A204.1 (cell line): ENCODE measurements at regions not wholly inside any gene's neighbourhood (a gene's known extent, or its start where the extent isn't known, plus 50 kb on each side); places are given as distances from the start of the nearest gene placed in this dataset.

ENCODE experiments used
- FAIRE-seq: peaks from 2 replicates; lab custom pipeline; 2012; peaks lifted over from hg19 to GRCh38; lab: Jason Lieb, UNC

- no peak for FAIRE-seq
Measured at GRCh38 chr4:13181681-13182080, 302.5 kb downstream of the RAB28 start.

GRCh38 chr4:13180701-13181100 lies 303.4 kb downstream of the RAB28 start:
- no peak for FAIRE-seq

GRCh38 chr4:13178621-13179020 lies 305.5 kb downstream of the RAB28 start:
- FAIRE-seq = no peak

GRCh38 chr4:13176741-13177142 lies 307.4 kb downstream of the RAB28 start:
- FAIRE-seq = no peak

- no peak for FAIRE-seq
Measured at GRCh38 chr4:13174926-13175325, 309.2 kb downstream of the RAB28 start.

DNA sequence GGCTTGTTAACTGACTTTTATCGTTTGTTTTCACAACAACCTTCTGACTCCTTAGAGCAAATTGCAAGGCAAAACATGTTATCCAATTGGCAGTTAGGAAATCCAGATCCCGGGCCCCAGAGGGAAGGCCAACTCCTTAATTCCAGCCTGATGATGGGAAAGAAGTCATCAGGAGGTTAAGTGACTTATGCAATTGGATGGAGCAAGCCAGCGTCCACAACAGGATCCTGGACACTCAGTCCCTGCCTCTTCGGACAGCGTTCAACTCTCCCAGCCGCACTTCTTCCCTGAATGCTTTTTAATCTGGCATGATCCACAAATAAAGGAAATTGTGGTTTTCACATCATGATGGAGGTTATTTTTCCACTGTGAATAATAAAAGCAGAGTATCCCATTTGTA lies 310.1 kb downstream of the RAB28 start:
- no peak for FAIRE-seq

DNA sequence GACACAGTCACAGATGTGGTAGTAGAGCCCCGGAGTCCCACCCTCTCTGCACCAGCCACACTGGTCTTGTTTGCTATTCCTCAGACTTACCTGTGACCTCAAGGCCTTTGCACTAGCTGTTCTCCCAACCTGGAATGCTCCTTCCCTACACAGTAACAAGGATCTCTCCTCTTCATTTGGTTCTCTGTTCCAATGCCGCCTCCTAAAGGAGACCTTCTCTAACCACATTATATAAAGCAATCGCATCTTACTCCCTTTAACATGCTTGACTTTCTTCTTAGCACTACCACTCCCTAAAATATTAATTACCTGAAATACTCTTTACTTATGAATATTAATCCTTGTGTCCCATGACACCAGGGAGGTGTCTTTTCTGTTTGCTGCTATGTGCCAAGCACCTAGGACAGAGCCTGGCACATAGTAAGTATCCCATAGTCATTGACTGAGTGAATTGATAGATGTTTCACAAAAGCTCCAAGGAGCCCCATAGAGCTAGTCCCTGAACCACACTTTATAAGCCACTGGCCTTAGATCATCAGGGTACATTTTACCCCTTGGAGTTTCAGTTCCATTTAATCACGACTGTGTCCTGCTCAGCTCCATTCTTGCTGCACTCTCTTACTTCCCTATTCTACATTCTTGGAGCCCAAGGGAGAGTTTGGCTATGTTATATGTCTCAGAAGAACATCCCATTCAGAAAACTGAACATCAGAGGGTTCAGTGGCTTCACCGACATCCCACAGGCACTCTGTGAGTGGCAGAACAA lies 312.7 kb downstream of the RAB28 start:
- no peak for FAIRE-seq

DNA sequence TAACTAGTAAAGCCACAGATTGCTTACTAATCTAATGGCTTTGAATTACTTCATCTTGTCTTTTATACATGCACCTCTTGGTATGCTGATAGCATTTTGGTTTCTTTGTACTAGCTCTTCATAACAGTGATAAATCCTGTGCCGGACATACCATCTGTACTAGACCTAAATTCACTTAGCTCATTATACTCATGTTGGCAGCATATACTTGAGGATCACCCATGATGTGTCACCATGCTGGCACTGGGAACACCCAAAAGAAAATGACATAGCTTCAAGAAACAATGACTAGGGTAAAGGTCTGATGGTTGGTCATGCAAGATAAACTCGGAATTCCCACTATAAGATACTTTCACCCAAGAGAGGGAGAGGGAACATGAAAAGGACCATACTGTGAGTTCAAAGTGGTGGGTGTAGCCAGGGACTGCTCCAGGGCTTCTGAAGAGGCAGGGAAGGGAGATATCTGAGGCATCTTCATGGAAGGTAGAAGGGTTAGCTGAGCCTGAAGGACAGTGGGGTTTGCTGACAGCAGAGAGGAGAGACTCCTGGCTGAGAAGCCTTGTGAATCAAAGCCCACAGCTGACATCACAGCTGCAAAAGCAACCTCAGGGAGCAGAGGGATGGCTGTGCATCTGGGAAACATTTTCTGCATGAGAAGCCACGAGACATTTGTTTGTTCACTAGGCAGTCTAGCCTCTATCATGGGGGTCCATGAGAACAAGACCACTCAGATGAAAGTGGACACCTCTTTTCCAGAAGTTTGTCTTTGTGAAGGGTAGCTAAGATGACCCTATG lies 314.2 kb downstream of the RAB28 start:
- FAIRE-seq = no peak

GRCh38 chr4:13168326-13168725 lies 315.8 kb downstream of the RAB28 start:
- no peak for FAIRE-seq

- FAIRE-seq = no peak
Measured at GRCh38 chr4:13166214-13166613, 317.9 kb downstream of the RAB28 start.

GRCh38 chr4:13164783-13165331 lies 319.3 kb downstream of the RAB28 start:
- no peak for FAIRE-seq

GRCh38 chr4:13162886-13163285 lies 321.3 kb downstream of the RAB28 start:
- no peak for FAIRE-seq

DNA sequence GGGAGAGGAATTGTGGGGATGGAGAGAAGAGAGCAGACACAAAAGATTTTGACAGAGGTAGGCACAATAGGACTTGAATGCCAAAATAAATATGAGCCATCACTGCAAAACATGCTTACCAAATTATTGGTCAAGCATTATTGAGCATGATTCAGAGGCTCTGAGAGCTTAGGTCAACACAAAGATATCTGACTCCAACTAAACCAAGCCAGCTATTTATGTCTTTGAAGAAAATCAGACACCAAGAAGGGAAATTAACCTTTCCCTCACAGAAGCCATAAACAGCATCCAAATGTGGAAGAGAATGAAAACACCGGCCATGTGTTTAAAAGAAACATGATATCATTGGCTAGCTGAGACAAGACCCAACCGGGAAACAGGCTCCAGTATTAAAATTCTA lies 323.2 kb downstream of the RAB28 start:
- FAIRE-seq = no peak

DNA sequence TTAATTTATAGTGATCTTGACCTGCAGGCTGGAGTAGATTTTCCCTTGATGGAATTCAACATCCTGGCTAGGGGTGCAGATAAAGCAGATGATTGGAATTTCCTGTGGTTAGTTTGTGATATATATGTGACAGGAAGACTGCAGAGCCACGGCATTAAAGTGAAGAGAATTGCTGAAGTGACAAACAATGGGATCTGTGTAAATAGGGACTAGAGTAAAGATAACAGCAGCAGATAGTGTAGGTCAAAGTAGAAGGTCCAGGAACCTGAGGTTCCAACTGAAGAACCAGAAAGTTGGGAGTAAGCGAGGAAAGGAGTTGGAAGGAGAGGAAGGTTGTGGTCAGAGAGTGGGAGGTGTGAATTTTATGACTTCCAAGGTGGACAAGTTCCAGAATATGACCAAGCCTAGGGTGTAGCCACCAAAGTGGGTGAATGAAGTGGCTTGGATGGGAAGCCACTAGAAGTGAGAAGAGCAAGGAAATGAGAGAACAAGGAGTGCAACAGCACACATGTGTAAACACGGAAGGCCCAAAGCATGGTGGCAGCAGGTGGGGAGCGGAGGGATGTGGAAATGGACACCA lies 325.0 kb downstream of the RAB28 start:
- FAIRE-seq = no peak

DNA sequence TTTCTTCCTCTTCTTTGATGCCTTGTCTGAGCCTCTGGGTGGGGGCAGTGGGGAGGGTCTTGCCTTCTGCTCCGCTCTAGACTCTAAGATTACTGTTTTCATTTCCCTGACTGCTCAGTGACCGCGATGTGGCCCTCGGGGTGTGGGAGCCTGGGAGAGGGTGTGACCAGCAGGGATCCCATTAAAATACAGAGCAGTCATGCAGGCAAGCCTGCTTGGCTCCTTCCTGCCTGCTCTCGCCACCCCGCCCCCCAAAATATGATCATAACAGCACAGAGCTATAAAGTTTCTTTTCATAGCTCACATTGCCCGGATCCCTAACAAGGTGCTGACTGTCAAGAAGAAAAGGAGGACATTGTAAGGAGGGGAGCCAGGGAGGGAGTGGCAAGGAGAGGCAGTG lies 332.9 kb downstream of the RAB28 start:
- FAIRE-seq = no peak

- FAIRE-seq = no peak
Measured at GRCh38 chr4:13143222-13144070, 340.7 kb downstream of the RAB28 start.

GRCh38 chr4:13142726-13143125 lies 341.4 kb downstream of the RAB28 start:
- FAIRE-seq = no peak

DNA sequence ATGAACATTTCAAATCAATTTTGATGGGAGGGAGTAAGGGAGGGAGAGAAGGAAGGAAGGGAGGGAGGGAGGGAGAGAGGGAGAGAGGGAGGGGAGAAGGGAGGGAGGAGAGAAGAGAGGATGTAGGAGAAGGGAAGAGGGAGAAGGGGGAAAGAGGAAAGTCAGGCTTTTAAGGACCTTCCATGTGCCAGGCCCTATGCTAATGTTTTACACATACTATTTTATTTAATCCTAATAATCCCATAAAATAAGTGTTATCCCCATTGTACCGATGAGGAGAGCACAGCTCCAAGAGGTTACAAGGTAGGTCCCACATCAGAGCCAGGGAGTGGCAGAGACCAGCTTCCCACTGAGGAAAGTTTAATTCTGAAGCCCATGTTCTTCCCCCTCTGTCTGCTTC lies 341.9 kb downstream of the RAB28 start:
- FAIRE-seq = no peak

DNA sequence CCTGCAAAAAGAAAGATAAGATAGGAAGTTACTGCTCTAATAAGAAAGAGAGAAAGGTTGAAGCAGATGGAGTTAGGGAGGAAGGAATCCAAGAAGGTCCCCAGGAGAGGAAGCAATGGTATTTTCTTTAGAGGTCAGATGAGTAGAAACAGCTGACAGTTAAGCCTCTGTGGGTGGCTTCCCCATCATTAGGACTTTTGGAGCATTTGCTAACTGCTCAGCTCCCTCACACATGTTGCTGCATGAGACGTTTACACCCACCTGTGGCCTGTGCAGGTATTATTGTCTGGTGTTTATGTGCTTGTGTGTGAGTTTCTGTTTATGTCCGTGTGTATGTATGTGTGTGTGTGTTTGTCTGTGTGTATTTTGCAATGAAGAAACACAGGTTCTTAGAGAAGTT lies 346.8 kb downstream of the RAB28 start:
- FAIRE-seq = no peak

GRCh38 chr4:13133700-13134099 lies 350.4 kb downstream of the RAB28 start:
- no peak for FAIRE-seq

DNA sequence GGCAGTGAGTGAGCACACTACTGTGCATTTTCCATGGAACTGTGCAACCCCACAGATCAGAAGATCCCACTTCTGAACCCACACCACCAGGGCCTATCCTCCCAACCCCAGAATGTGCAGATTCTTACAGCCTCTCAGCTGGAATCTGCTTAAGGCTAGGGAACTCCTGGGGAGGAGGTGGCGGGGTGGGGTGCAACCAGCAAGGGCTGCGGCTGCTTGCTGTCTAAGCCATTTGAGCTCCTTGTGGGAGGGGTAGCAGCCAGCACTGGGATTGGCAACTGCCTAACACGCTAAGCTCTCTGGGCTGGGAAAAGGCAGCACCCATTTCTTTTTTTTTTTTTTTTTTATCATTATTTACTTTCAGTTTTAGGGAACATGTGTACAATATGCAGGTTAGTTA lies 353.3 kb downstream of the RAB28 start:
- no peak for FAIRE-seq

- no peak for FAIRE-seq
Measured at GRCh38 chr4:13129095-13129494, 355.0 kb downstream of the RAB28 start.
